Natural killer cell (primary cell): ENCODE measurements at regions not wholly inside any gene's neighbourhood (a gene's known extent, or its start where the extent isn't known, plus 50 kb on each side); places are given as distances from the start of the nearest gene placed in this dataset.

Source experiments
- ATAC-seq, 3 donors: fragments of 150-1000 bp in 2 of 3; fragments of 200-7000 bp in 1 of 3; cut with Tn5 transposase; 1 replicate in 1 of 3; 2 replicates in 2 of 3; pipeline ENCODE4 v1.10.0; 2021; ENCODE audit warnings: mild to moderate bottlenecking in 2 of 3, moderate library complexity in 2 of 3
- DNase-seq, 2 donors: peaks; one replicate each; pipeline versions ENCODE4 v3.0.0 to v3.0.0-alpha.2; 2013 to 2021; ENCODE audit warnings: mixed read lengths in 1 of 2
- H3K27ac ChIP-seq: one replicate; pipeline ENCODE4 v1.5.1; 2013; ENCODE audit warnings: mild to moderate bottlenecking, low read length
- H3K27me3 ChIP-seq: one replicate; pipeline ENCODE4 v1.6.1; 2013; ENCODE audit warnings: low read length; ENCODE audit not compliant: control insufficient read depth, insufficient read depth
- H3K36me3 ChIP-seq: one replicate; pipeline ENCODE4 v1.6.1; 2013; ENCODE audit warnings: low read length; ENCODE audit not compliant: control insufficient read depth, insufficient read depth
- H3K4me1 ChIP-seq: one replicate; pipeline ENCODE4 v1.6.1; 2013; ENCODE audit warnings: low read length; ENCODE audit not compliant: control insufficient read depth, insufficient read depth
- H3K4me3 ChIP-seq: one replicate; pipeline ENCODE4 v1.5.1; 2013; ENCODE audit warnings: low read length
- H3K9me3 ChIP-seq: one replicate; pipeline ENCODE4 v1.6.1; 2013; ENCODE audit warnings: low read length; ENCODE audit not compliant: control insufficient read depth, insufficient read depth
- H3K27ac Mint-ChIP-seq, 2 donors: one replicate each; pipeline ENCODE4 v1.8.0; 2022; ENCODE audit warnings: mild to moderate bottlenecking in 2 of 2, mixed read lengths in 2 of 2, moderate library complexity in 1 of 2
- H3K27me3 Mint-ChIP-seq, 2 donors: one replicate each; pipeline ENCODE4 v1.8.0; 2022; ENCODE audit warnings: low read depth in 2 of 2, mixed read lengths in 2 of 2
- H3K36me3 Mint-ChIP-seq: one replicate; pipeline ENCODE4 v1.8.0; 2022; ENCODE audit warnings: mixed read lengths
- H3K4me1 Mint-ChIP-seq, 2 donors: one replicate each; pipeline ENCODE4 v1.8.0; 2022; ENCODE audit warnings: mixed read lengths in 2 of 2
- H3K4me3 Mint-ChIP-seq: one replicate; pipeline ENCODE4 v1.8.0; 2022; ENCODE audit warnings: mild to moderate bottlenecking, moderate library complexity, mixed read lengths
- H3K9me3 Mint-ChIP-seq, 2 donors: one replicate each; pipeline ENCODE4 v1.8.0; 2022; ENCODE audit warnings: mixed read lengths in 2 of 2
- CTCF ChIP-seq: fragments of 200-600 bp; IDR thresholded peaks from one replicate; pipeline ENCODE4 v1.8.0; 2022; ENCODE audit warnings: antibody characterized with exemption
- WGBS: methylation state at CpG from one replicate; pipeline ENCODE4 v1.1.7; 2013; ENCODE audit warnings: missing lambda C conversion rate; ENCODE audit not compliant: insufficient coverage; 5-methylcytosine and 5-hydroxymethylcytosine counted together
- intact Hi-C: fragments of 100-400 bp; cut with micrococcal nuclease; formaldehyde crosslinking; loops from one replicate; pipeline ENCODE4 v1.14.2; 2022

GRCh38 chr5:38115318-38115827 is 143.0 kb upstream of the EGFLAM start:
- Mint-ChIP-seq H3K9me3 (peaks cover 3 to 8% of the 10 kb centered on the region in 2 donors), H3K4me3 (no peak overlapping the region), H3K36me3 (no peaks in the 10 kb centered on the region), H3K4me1 (no peaks in the 10 kb centered on the region), H3K27me3 (no peaks in the 10 kb centered on the region), H3K27ac (no peak overlapping the region)
- no peak overlapping the region for H3K4me3 ChIP-seq
- no peaks in the 10 kb centered on the region for H3K36me3 ChIP-seq
- H3K27me3 ChIP-seq, result no peaks in the 10 kb centered on the region
- ATAC-seq (no peak), DNase-seq (no peak)
- no peaks in the 10 kb centered on the region for H3K9me3 ChIP-seq
- intact Hi-C loops, result no loop called here
- H3K4me1 ChIP-seq, result no peaks in the 10 kb centered on the region
- TF ChIP-seq CTCF, result no peak
- WGBS, result 67% methylated on average over 2 of the region's 2 CpGs
- H3K27ac ChIP-seq, result no peak overlapping the region

GRCh38 chr5:38113880-38114279 is 144.5 kb upstream of the EGFLAM start:
- H3K4me1 ChIP-seq, result no peaks in the 10 kb centered on the region
- no peak overlapping the region for H3K27ac ChIP-seq
- H3K4me3 Mint-ChIP-seq, result no peak overlapping the region
- peaks cover 0 to 4% of the 10 kb centered on the region in 2 donors for H3K9me3 Mint-ChIP-seq
- no peak for ATAC-seq
- no peaks in the 10 kb centered on the region for H3K9me3 ChIP-seq
- H3K36me3 ChIP-seq, result no peaks in the 10 kb centered on the region
- H3K27me3 ChIP-seq, result no peaks in the 10 kb centered on the region
- H3K36me3 Mint-ChIP-seq, result no peaks in the 10 kb centered on the region
- TF ChIP-seq CTCF, result no peak
- no peak overlapping the region for H3K4me3 ChIP-seq
- no peak for DNase-seq
- intact Hi-C loops, result no loop called here
- 92% methylated on average over 1 of the region's 1 CpG for WGBS
- H3K27me3 Mint-ChIP-seq, result no peaks in the 10 kb centered on the region
- no peaks in the 10 kb centered on the region for H3K4me1 Mint-ChIP-seq
- H3K27ac Mint-ChIP-seq, result no peak overlapping the region

GRCh38 chr5:38113456-38113855 is 144.9 kb upstream of the EGFLAM start:
- Histone ChIP-seq H3K27me3 (no peaks in the 10 kb centered on the region), H3K36me3 (no peaks in the 10 kb centered on the region), H3K4me3 (no peak overlapping the region), H3K4me1 (no peaks in the 10 kb centered on the region), H3K9me3 (no peaks in the 10 kb centered on the region), H3K27ac (no peak overlapping the region)
- no peak for TF ChIP-seq CTCF
- DNase-seq (no peak), ATAC-seq (no peak)
- Mint-ChIP-seq H3K27ac (no peak overlapping the region), H3K36me3 (no peaks in the 10 kb centered on the region), H3K4me3 (no peak overlapping the region), H3K9me3 (peaks cover 0 to 4% of the 10 kb centered on the region in 2 donors), H3K4me1 (no peaks in the 10 kb centered on the region), H3K27me3 (no peaks in the 10 kb centered on the region)
- 91% methylated on average over 4 of the region's 5 CpGs for WGBS
- intact Hi-C loops, result no loop called here

- Mint-ChIP-seq H3K27ac (no peak overlapping the region), H3K27me3 (no peaks in the 10 kb centered on the region)
- intact Hi-C loops, result no loop called here
These were observed 145.4 kb upstream of the EGFLAM start for GRCh38 chr5:38112938-38113337.

More at GRCh38 chr5:38112938-38113337, 145.4 kb upstream of the EGFLAM start:
- Histone ChIP-seq H3K9me3 (no peaks in the 10 kb centered on the region), H3K36me3 (no peaks in the 10 kb centered on the region), H3K4me3 (no peak overlapping the region), H3K27me3 (no peaks in the 10 kb centered on the region), H3K4me1 (no peaks in the 10 kb centered on the region), H3K27ac (no peak overlapping the region)
- Mint-ChIP-seq H3K9me3 (peaks cover 0 to 2% of the 10 kb centered on the region in 2 donors), H3K4me3 (no peak overlapping the region), H3K4me1 (no peaks in the 10 kb centered on the region), H3K36me3 (no peaks in the 10 kb centered on the region)
- TF ChIP-seq CTCF, result no peak
- ATAC-seq, result no peak
- 95% methylated on average over 4 of the region's 4 CpGs for WGBS
- no peak for DNase-seq
